GM12892 (cell line): ENCODE measurements at regions not wholly inside any gene's neighbourhood (a gene's known extent, or its start where the extent isn't known, plus 50 kb on each side); places are given as distances from the start of the nearest gene placed in this dataset.

ENCODE experiments used
- DNase-seq: peaks from one replicate; pipeline ENCODE4 v3.0.0; 2011; ENCODE audit not compliant: insufficient read length
- FAIRE-seq: peaks from 2 replicates; lab custom pipeline; 2011; peaks lifted over from hg19 to GRCh38; lab: Jason Lieb, UNC
- POLR2A ChIP-seq: IDR thresholded peaks from 2 replicates; pipeline ENCODE4 v1.6.1; 2011; ENCODE audit warnings: low read depth, low read length, control low read depth
- POLR2AphosphoS5 ChIP-seq: IDR thresholded peaks from 2 replicates; pipeline ENCODE4 v1.6.1; 2011; ENCODE audit warnings: low read depth, low read length, control low read depth
- TAF1 ChIP-seq: IDR thresholded peaks from 2 replicates; pipeline ENCODE4 v1.6.1; 2011; ENCODE audit warnings: low read depth, mild to moderate bottlenecking, control low read depth, low read length, borderline replicate concordance

DNA sequence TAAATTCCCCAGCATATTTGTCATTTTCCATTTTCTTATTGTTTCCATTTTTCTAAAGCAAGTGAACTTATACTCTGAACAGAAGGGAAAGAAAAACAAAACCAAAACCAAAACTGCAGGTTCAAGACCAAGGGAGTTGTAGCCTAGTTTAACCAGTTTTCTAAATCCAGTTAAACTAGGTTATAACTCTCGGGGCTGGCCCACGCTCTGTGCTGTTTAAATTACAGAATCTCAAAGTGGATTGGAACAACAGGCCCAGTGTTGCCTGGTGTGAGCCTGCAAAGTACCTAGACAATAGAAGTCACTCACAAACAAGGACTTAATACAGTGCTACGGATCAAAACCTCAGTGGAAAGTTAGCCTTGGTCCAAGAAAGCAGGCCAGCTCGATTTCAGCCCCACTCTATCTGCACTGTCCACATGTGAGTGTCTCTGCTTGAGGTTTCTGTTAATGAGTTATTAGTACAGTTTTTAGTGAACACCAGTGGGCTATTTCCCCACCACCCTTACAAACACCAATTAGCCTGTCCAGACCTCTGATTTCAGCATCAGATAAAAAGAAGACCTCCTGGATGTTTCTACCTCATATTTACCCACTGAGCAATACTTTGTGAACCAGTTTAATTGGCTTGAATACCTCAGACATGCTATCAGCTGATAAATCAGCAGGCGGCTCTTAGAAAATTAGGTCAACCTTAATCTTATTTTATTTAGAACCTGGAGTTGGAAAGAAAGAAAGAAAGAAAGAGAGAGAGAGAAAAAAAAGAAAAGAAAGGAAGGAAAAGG is 93.8 kb upstream of the PDZRN3 start:
- FAIRE-seq (no peak), DNase-seq (no peak)
- TF ChIP-seq TAF1 (no peak), POLR2A (no peak), POLR2AphosphoS5 (no peak)

DNA sequence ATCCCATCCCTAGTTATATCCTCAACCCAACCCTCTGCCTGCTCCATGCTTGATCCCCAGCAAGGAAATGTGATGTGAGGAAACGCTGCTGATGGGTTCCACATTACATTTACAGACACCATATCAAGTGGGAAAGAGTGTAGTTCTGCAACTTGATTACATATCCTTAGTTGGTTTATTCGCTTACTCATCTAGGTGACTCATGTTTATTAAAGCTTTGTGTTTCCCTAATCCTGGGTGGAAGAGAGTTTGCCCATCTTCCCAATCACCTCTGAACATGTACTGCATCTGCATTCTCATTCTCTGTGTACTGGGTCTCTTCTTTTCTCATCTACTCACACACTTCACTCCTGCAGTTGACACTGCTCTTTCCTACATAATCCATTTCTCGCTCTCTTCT is 91.7 kb upstream of the PDZRN3 start:
- TF ChIP-seq TAF1: no peak
- no peak for TF ChIP-seq POLR2AphosphoS5
- no peak for TF ChIP-seq POLR2A
- DNase-seq (no peak), FAIRE-seq (no peak)

DNA sequence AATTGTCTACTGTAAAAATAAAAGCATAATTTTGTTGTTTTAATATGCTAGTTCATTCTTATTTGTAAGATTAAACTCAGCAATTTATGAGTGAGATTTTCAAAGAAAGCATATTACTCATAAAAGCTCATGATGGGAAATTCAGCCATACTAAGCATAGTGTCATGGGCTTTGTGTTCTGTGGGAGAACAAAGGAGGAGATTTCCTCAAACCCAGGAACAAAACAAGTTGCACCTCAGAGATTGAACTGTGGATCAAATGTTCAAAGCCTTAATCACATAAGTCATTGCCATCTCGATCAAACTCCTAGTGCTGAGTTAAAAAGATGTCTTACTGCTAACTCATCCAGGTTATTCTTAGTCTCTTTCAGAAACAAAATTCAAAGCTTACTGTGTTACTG is 85.6 kb upstream of the PDZRN3 start:
- DNase-seq (no peak), FAIRE-seq (no peak)
- TF ChIP-seq POLR2A (no peak), TAF1 (no peak), POLR2AphosphoS5 (no peak)

DNA sequence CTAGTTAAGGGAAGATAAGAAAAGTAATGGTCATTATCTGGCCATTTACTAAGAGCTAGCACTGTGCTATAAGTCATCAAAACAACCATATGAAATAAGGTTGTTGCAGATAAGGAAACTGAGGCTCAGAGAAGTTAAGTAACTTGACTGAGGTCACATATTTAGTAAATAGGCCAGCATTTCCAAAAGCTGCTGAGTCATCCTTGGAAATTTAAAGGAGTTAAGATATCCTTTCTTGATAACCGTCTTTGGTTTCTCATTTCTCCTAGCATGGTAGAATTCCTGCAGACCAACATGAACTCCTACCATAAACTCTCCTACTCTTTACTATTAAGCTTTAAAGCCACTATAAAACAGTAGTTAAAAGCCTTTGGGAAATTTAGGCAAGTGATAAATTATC is 85.0 kb upstream of the PDZRN3 start:
- FAIRE-seq (no peak), DNase-seq (no peak)
- TF ChIP-seq TAF1 (no peak), POLR2AphosphoS5 (no peak), POLR2A (no peak)

DNA sequence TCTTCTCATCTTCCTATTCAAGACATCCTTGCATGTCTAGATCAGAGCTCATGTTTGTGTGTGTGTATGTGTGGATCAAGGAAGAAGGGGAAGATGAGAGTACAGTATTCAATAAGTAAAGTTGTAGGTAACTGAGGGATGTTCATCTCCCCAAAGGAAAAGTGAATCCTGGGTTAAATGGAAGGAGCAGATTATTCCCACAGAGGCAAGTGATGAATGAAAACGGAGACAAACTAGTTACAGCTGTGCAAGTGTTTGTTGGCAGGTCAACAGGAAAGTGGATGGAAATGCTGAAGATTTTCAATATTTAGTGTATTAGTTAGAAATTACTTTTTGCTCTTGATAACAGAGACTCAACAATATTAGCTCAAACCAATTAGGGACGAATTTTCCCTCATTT is 84.2 kb upstream of the PDZRN3 start:
- TF ChIP-seq POLR2AphosphoS5: no peak
- TF ChIP-seq TAF1: no peak
- no peak for TF ChIP-seq POLR2A
- FAIRE-seq: no peak
- DNase-seq: no peak

DNA sequence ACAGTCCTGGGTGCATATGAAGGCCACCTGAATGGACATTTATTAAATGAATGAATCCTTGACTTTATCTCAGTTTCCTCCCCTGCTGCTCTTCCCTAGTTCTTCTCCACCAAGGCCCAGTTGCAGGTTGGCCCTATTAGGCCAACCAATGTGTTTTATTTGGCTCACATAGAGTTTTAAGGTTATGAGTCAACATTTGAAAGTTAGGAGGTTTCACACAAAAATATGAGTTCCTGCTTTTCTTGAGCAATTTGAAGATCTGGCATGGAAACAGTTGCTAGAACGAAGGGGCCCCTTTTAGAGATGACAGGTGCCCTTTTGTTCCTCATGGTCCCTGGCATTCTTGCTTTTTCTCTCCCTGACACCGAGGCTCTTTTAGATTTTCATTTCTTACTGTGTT is 83.0 kb upstream of the PDZRN3 start:
- FAIRE-seq (no peak), DNase-seq (no peak)
- TF ChIP-seq POLR2A (no peak), POLR2AphosphoS5 (no peak), TAF1 (no peak)

DNA sequence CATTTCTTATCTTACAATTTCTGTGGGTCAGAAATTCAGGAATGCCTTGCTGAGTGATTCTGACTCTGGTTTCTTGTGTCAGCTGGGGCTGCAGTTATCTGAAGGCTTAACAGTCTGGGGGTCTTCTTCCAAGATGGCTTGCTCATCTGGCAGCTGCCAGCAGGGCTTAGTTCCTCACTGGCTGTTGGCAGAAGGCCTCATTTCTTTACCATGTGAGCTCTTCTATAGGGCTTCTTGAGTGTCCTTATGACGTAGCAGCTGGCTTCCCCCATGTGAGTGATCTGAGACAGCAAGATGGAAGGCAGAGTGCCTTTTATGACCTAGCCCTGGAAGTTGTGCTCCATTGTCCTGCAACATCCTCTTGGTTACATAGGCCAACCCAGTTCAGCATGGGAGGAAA is 82.0 kb upstream of the PDZRN3 start:
- FAIRE-seq: no peak
- DNase-seq: no peak

DNA sequence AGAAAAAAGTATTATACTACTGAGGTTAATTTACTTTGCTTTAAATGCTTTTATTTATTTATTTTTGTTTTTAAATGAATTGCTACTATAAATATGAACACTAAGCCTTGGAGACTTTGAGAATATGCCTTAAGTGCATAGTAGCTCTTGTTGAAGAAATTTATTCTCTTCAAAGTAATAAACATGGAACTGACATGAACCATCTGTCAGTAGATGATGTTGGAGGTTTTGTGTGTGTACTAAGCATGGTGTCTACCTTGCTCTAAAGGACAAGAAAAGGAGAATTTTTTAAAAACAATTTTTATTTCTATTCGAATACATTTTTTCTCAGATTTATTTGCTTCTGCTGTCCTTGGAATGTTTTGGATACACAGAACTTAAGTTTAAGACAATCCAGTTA is 81.1 kb upstream of the PDZRN3 start:
- FAIRE-seq (no peak), DNase-seq (no peak)
- no peak for TF ChIP-seq POLR2A
- no peak for TF ChIP-seq TAF1
- no peak for TF ChIP-seq POLR2AphosphoS5

More for the DNA sequence above, 82.0 kb upstream of the PDZRN3 start:
- TF ChIP-seq POLR2AphosphoS5: no peak
- TF ChIP-seq POLR2A: no peak
- no peak for TF ChIP-seq TAF1

DNA sequence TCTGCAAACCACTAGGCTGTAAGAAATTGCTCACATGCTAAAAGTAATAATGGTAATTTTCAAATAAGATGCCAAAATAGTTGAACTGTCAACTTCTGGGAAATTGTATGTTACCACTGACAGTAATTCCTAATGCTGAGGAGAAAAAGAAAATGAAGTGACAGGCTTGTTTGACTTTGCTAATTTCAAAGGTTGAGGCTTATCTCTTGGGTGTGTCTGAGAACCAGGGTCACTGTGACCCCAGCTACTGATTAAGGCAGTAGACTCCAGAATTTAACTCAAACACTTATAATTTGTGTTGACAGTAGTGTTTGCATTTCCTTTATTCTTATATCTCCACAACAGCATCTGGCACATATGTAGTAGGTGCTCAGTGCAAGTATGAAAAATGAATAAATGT is 74.6 kb upstream of the PDZRN3 start:
- DNase-seq (no peak), FAIRE-seq (no peak)
- no peak for TF ChIP-seq POLR2AphosphoS5
- no peak for TF ChIP-seq POLR2A
- TF ChIP-seq TAF1: no peak

DNA sequence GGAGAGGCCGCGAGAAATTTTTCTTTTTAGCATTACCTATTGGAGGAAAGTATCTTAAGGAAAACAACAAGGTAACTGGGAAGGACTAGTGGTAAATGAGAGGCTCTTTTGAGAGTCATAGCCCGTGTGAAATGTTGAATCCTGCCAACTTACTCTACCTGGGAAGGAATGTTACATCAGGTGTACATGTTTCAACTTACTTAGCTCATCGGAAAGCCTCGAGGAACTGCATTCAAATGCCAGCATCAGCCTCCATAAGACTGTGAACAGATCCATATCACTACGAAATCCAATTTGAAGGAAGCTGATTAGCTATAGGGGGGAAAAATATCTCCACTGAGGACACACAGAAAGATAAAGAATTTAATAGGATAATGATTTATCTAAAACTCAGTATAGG is 72.3 kb upstream of the PDZRN3 start:
- FAIRE-seq (no peak), DNase-seq (no peak)

DNA sequence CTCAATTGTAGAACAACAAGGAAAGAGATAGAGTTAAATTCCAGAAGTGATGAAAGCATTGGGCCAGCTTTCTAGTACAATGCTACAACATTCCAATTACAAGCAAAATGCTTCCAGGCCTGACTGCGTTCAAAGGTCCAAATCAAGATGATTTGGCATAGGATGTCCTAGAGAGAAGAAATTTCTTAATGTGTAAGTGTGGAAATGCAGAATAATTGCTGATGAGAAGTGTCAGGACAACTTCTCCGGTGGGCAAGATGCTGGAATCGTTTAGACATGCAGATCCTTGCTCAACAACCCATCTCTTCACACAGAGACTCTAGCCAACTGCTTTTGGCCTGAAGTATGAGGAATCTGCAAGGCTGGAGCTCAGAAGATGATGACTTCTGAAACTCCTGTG is 71.1 kb upstream of the PDZRN3 start:
- FAIRE-seq (no peak), DNase-seq (no peak)
- TF ChIP-seq POLR2A (no peak), POLR2AphosphoS5 (no peak), TAF1 (no peak)

More for the DNA sequence above, 72.3 kb upstream of the PDZRN3 start:
- TF ChIP-seq TAF1 (no peak), POLR2A (no peak), POLR2AphosphoS5 (no peak)
